GM18868 (cell line): ENCODE measurements at regions not wholly inside any gene's neighbourhood (a gene's known extent, or its start where the extent isn't known, plus 50 kb on each side); places are given as distances from the start of the nearest gene placed in this dataset.

Source experiments
- ATAC-seq: cut with Tn5 transposase; IDR thresholded peaks from one replicate; pipeline ENCODE4 v1.9.1; 2021; ENCODE audit warnings: mild to moderate bottlenecking, moderate library complexity; ENCODE audit not compliant: unreplicated experiment

DNA sequence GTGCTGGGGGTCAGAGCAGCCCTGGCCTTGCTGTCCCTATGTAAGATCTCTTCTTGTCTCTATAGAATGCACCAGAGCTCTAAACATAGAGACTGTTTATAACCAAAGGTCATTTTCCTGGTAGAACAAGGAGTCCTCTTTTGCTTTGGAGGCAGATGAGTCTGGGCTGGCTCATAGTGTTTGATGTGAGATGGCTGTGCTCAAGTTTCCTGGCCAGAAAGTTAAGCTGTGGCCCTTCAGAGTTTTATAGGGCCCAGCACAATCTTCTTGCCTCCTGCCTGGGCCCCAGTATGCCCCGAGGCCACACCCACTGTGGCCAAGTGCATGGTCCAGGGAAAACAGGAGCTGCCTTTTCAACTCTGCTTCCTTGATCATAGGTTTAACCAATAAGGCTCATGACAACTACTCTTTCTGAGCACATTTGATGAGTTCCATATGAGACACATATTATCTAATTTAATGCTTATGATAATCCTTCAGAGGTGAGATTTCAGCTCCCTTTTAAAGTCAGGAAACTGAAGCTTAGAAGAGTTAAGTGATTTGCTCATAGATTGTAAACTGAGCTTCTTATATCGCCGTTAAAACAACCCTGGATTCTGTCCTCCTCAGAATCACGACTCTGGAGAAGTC lies 66.3 kb downstream of the MYCN start:
- ATAC-seq: no peak

DNA sequence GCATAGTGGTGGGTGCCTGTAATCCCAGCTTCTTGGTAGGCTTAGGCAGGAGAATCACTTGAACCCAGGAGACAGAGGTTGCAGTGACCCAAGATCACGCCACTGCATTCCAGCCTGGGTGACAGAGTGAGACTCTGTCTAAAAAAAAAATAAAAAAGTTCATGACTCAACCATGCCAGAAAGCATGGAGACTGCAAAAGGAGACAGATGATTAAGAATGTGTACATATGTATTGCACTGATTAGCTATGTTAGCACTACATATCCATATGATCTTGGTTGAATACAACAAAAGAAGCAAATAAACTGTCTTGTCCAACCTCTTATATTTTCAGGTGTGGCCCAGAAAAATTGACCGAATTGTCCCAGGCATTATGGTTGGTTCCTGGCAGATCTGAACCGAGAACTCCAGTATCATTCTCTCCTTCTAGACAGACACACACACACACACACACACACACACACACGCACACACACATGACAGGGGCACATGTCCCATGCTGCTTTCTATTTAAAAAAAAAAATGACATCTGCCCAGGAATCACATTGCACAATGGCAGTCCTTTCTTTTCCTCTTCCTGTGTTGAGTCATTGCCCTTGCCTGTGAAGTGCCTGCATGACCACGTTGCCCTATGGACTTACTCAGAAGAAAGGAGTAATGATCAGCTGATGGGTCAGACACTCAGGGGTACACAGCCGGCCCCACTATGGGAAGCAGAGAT lies 65.6 kb downstream of the MYCN start:
- no peak for ATAC-seq

DNA sequence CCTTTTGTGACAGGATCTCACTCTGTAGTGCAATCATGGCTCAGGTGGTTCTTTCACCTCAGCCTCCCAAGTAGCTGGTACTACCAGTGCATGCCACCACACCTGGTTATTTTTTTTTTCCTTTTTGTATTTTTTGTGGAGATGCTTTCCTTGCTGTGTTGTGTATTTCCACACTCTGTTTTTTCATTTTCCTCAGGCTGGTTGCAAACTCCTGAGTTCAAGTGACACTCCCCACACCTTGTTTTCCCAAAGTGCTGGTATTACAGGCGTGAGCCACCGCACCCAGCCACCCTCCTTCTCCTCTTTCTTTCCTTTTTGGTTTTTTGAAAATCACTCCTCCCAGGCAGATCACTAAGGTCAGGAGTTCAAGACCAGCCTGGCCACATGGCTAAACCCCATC lies 65.0 kb downstream of the MYCN start:
- no peak for ATAC-seq

- no peak for ATAC-seq
Observed at GRCh38 chr2:16003809-16004208, 63.5 kb downstream of the MYCN start.

DNA sequence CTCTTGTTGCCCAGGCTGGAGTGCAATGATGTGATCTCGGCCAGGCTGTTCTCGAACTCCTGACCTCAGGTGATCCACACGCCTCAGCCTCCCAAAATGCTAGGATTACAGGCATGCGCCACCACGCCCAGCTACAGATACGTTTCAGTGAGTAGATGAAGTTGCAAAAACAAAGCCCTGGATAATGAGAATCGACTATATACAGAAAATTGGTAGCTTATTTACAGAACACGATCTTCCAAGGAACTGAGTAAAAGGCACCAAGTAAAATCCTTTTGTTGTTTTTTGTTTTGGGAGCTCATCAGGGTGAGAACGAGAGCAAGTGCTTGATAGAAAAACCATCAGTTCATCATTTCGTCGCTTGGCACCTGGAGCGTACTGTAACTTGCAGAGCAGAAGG lies 62.8 kb downstream of the MYCN start:
- ATAC-seq: no peak

DNA sequence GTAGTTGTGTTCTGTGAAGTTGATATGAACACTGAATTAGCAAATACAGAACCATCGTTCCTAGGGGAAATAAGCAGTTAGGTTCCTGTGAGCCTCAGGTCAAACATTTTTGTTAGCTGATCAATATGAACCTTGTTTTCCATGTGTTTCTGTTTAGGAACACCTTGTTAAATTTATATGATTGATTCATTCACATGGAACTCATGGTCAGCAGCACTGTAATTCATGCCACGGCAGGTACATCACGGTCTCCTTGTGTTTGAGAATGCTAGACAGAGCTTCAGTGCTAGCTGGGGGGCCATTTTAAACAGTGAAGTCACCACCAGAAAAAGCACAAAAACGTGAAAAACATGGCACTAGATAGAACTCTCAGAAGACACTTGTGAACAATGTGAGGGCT lies 62.2 kb downstream of the MYCN start:
- ATAC-seq: no peak

GRCh38 chr2:16002144-16002543 lies 61.8 kb downstream of the MYCN start:
- no peak for ATAC-seq

DNA sequence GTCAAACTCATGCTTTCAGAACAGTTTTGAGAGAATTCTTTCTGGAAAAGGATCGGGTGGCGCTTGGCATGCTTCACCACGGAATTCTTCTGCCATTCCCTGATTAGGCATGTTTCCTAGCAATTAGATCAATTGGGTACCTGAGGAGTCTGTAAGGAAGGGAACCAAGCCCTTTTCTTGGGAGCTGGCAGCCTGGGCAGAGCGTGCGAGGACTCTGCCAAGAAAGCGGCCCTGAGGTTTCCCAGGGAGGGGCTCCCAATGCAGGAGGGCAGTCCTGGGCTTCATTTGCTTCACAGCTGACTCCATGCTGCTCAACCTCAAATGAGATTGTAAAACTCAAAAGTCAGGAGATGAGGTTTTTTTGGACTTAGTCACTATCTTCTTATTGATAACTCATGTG lies 60.3 kb downstream of the MYCN start:
- ATAC-seq: no peak

- ATAC-seq: no peak
Observed at GRCh38 chr2:15999596-16000469, 59.5 kb downstream of the MYCN start.

DNA sequence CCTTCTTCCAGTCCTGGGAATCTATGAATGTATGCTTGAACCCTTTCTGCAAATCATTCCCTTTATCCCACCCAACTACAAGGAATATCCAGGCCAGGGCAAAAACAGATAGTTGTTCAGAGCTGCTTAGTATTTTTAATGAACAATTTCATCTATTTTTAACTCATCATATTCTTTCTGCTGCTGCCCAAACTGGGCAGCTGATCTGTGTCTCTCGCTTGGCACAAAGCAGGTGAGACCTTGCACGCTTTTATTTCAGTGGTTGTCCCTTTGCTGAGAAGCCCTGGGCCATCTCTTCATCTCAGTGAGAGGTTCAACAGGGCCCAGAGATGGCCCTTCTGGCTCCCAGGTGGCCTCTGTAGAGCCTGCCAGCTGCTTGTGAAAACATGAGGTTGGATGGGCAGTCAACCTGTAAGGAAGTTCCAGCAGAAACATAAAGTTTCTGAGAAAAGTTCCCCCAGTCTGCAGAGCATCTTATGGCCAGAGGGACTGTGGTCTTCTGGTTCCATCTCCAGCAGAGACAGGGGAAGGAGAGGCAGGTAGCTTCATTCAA lies 57.5 kb downstream of the MYCN start:
- ATAC-seq: no peak

GRCh38 chr2:15996536-15997423 lies 56.4 kb downstream of the MYCN start:
- ATAC-seq: no peak
